Activated T-cell treated with anti-CD3 and anti-CD28 coated beads, Interleukin-2, amount 50 U/mL, for 72 hours (primary cell): ENCODE measurements at regions not wholly inside any gene's neighbourhood (a gene's known extent, or its start where the extent isn't known, plus 50 kb on each side); places are given as distances from the start of the nearest gene placed in this dataset.
"Not testable (repeated sequence)": the region's sequence is repeated elsewhere in the genome, so short reads cannot be mapped to it uniquely, and the experiment has no call there.

Source experiments
- ATAC-seq, 2 donors: fragments of 150-1000 bp; cut with Tn5 transposase; replicated peaks in 1 of 2; 2 replicates each; pipeline ENCODE4 v1.10.0; 2021; ENCODE audit warnings: moderate library complexity in 2 of 2, mild to moderate bottlenecking in 1 of 2
- DNase-seq, 2 donors: peaks; one replicate each; pipeline ENCODE4 v3.0.0; 2021 to 2022; ENCODE audit warnings: mixed read lengths in 1 of 2
- H3K27ac Mint-ChIP-seq: one replicate; pipeline ENCODE4 v1.8.0; 2022; ENCODE audit warnings: mild to moderate bottlenecking, moderate library complexity, mixed read lengths
- H3K27me3 Mint-ChIP-seq: one replicate; pipeline ENCODE4 v1.8.0; 2022; ENCODE audit warnings: low read depth, mixed read lengths
- H3K36me3 Mint-ChIP-seq, 2 donors: one replicate each; pipeline ENCODE4 v1.8.0; 2022; ENCODE audit warnings: mixed read lengths in 2 of 2, mild to moderate bottlenecking in 1 of 2; ENCODE audit not compliant: insufficient read depth in 2 of 2
- H3K4me1 Mint-ChIP-seq: one replicate; pipeline ENCODE4 v1.8.0; 2022; ENCODE audit warnings: low read depth, mixed read lengths
- H3K4me3 Mint-ChIP-seq, 2 donors: one replicate each; pipeline ENCODE4 v1.8.0; 2022; ENCODE audit warnings: mild to moderate bottlenecking in 2 of 2, mixed read lengths in 2 of 2, moderate library complexity in 2 of 2
- H3K9me3 Mint-ChIP-seq, 2 donors: one replicate each; pipeline ENCODE4 v1.8.0; 2022; ENCODE audit warnings: mixed read lengths in 2 of 2

GRCh38 chr14:106003351-106003750 is 477.0 kb downstream of the TMEM121 start:
- no peaks in the 10 kb centered on the region for H3K27me3 Mint-ChIP-seq
- no peak for DNase-seq
- peak overlapping the region; percentile 47 for H3K27ac Mint-ChIP-seq
- H3K4me3 Mint-ChIP-seq: peak overlapping the region; percentile 13 to 70
- H3K9me3 Mint-ChIP-seq: no peaks in the 10 kb centered on the region
- ATAC-seq: no peak
- no peaks in the 10 kb centered on the region for H3K36me3 Mint-ChIP-seq
- peaks cover 70% of the 10 kb centered on the region for H3K4me1 Mint-ChIP-seq

- peak; percentile 69 to 75 for DNase-seq
- not testable (repeated sequence) for H3K36me3 Mint-ChIP-seq, H3K9me3 Mint-ChIP-seq, H3K27me3 Mint-ChIP-seq
- peak overlapping the region; percentile 91 for H3K4me3 Mint-ChIP-seq
- ATAC-seq: peak; percentile 82 to 83
- H3K27ac Mint-ChIP-seq: peak overlapping the region; percentile 94
- H3K4me1 Mint-ChIP-seq: peaks cover 72% of the 10 kb centered on the region
Observed at GRCh38 chr14:106004937-106005795, 478.8 kb downstream of the TMEM121 start.

- not testable (repeated sequence) for H3K9me3 Mint-ChIP-seq, H3K36me3 Mint-ChIP-seq, H3K27me3 Mint-ChIP-seq
- ATAC-seq: peak; percentile 35
- Mint-ChIP-seq H3K4me1 (peaks cover 81% of the 10 kb centered on the region), H3K27ac (peak overlapping the region; percentile 89), H3K4me3 (peak overlapping the region; percentile 91)
- DNase-seq: peak; percentile 63 to 75
Observed at GRCh38 chr14:106006043-106006442, 479.7 kb downstream of the TMEM121 start.

- peak overlapping the region; percentile 89 for H3K27ac Mint-ChIP-seq
- not testable (repeated sequence) for ATAC-seq
Observed at GRCh38 chr14:106006716-106007115, 480.3 kb downstream of the TMEM121 start.

GRCh38 chr14:106010783-106011182 is 484.4 kb downstream of the TMEM121 start:
- peaks cover 92% of the 10 kb centered on the region for H3K4me1 Mint-ChIP-seq
- ATAC-seq (no peak), DNase-seq (no peak)
- H3K4me3 Mint-ChIP-seq: peak overlapping the region; percentile 58 to 78
- peak overlapping the region; percentile 84 for H3K27ac Mint-ChIP-seq
- H3K27me3 Mint-ChIP-seq: no peaks in the 10 kb centered on the region
- H3K9me3 Mint-ChIP-seq: no peaks in the 10 kb centered on the region
- peaks cover 1% of the 10 kb centered on the region in 2 donors for H3K36me3 Mint-ChIP-seq

More at GRCh38 chr14:106006716-106007115, 480.3 kb downstream of the TMEM121 start:
- not testable (repeated sequence) for DNase-seq, H3K9me3 Mint-ChIP-seq, H3K36me3 Mint-ChIP-seq, H3K27me3 Mint-ChIP-seq
- Mint-ChIP-seq H3K4me3 (peak overlapping the region; percentile 91), H3K4me1 (peaks cover 83% of the 10 kb centered on the region)

- not testable (repeated sequence) for H3K36me3 Mint-ChIP-seq, ATAC-seq, H3K27me3 Mint-ChIP-seq, H3K9me3 Mint-ChIP-seq
- DNase-seq: peak; percentile 85 to 88
- peak overlapping the region; percentile 85 for H3K27ac Mint-ChIP-seq
- peak overlapping the region; percentile 78 for H3K4me3 Mint-ChIP-seq
- H3K4me1 Mint-ChIP-seq: peaks cover 92% of the 10 kb centered on the region
Observed at GRCh38 chr14:106011631-106012360, 485.4 kb downstream of the TMEM121 start.

GRCh38 chr14:106012361-106012725 is 486.0 kb downstream of the TMEM121 start:
- H3K27me3 Mint-ChIP-seq, DNase-seq, H3K36me3 Mint-ChIP-seq, H3K9me3 Mint-ChIP-seq, ATAC-seq: not testable (repeated sequence)
- H3K4me3 Mint-ChIP-seq: peak overlapping the region; percentile 78
- H3K27ac Mint-ChIP-seq: peak overlapping the region; percentile 85
- H3K4me1 Mint-ChIP-seq: peaks cover 90% of the 10 kb centered on the region

GRCh38 chr14:106013879-106014376 is 487.5 kb downstream of the TMEM121 start:
- ATAC-seq (peak; percentile 83 to 89), DNase-seq (peak; percentile 46 to 49)
- no peaks in the 10 kb centered on the region for H3K9me3 Mint-ChIP-seq
- peaks cover 1% of the 10 kb centered on the region in 2 donors for H3K36me3 Mint-ChIP-seq
- H3K4me1 Mint-ChIP-seq: peaks cover 80% of the 10 kb centered on the region
- peak overlapping the region; percentile 66 to 78 for H3K4me3 Mint-ChIP-seq
- peak overlapping the region; percentile 89 for H3K27ac Mint-ChIP-seq
- H3K27me3 Mint-ChIP-seq: no peaks in the 10 kb centered on the region

GRCh38 chr14:106017952-106018351 is 491.6 kb downstream of the TMEM121 start:
- ATAC-seq, H3K9me3 Mint-ChIP-seq, H3K36me3 Mint-ChIP-seq, DNase-seq, H3K4me3 Mint-ChIP-seq, H3K27me3 Mint-ChIP-seq, H3K27ac Mint-ChIP-seq: not testable (repeated sequence)
- H3K4me1 Mint-ChIP-seq: peaks cover 70% of the 10 kb centered on the region

GRCh38 chr14:106021832-106022231 is 495.4 kb downstream of the TMEM121 start:
- peaks cover 2 to 4% of the 10 kb centered on the region in 2 donors for H3K9me3 Mint-ChIP-seq
- H3K36me3 Mint-ChIP-seq: peaks cover 6 to 11% of the 10 kb centered on the region in 2 donors
- peak overlapping the region; percentile 32 to 36 for H3K4me3 Mint-ChIP-seq
- DNase-seq (no peak), ATAC-seq (peak; percentile 49 to 55)
- no peaks in the 10 kb centered on the region for H3K27me3 Mint-ChIP-seq
- peak overlapping the region; percentile 75 for H3K27ac Mint-ChIP-seq
- H3K4me1 Mint-ChIP-seq: peaks cover 65% of the 10 kb centered on the region

GRCh38 chr14:106022648-106023047 is 496.3 kb downstream of the TMEM121 start:
- H3K4me3 Mint-ChIP-seq: peak overlapping the region; percentile 29 to 32
- H3K27ac Mint-ChIP-seq: peak overlapping the region; percentile 75
- ATAC-seq: peak; percentile 49 to 63
- H3K4me1 Mint-ChIP-seq: peaks cover 58% of the 10 kb centered on the region
- DNase-seq, H3K27me3 Mint-ChIP-seq, H3K9me3 Mint-ChIP-seq: not testable (repeated sequence)
- peaks cover 6 to 11% of the 10 kb centered on the region in 2 donors for H3K36me3 Mint-ChIP-seq

GRCh38 chr14:106023411-106023810 is 497.0 kb downstream of the TMEM121 start:
- H3K4me3 Mint-ChIP-seq: peak overlapping the region in 1 of 2 donors; percentile 16
- DNase-seq (no peak), ATAC-seq (no peak)

More at GRCh38 chr14:106023411-106023810, 497.0 kb downstream of the TMEM121 start:
- peaks cover 63% of the 10 kb centered on the region for H3K4me1 Mint-ChIP-seq
- peaks cover 6 to 11% of the 10 kb centered on the region in 2 donors for H3K36me3 Mint-ChIP-seq
- no peaks in the 10 kb centered on the region for H3K27me3 Mint-ChIP-seq
- no peak overlapping the region for H3K27ac Mint-ChIP-seq
- H3K9me3 Mint-ChIP-seq: peaks cover 2 to 4% of the 10 kb centered on the region in 2 donors
